AG04449 (cell line): ENCODE measurements at regions not wholly inside any gene's neighbourhood (a gene's known extent, or its start where the extent isn't known, plus 50 kb on each side); places are given as distances from the start of the nearest gene placed in this dataset.

Experiments
- CTCF ChIA-PET: fragments of 350-600 bp; formaldehyde crosslinking; extraction: SDS; loops from one replicate; lab custom pipeline; 2021; ENCODE audit warnings: antibody characterized with exemption; lab: Yijun Ruan, JAX
- POLR2A ChIA-PET: fragments of 400-600, 350-600 bp; formaldehyde crosslinking; extraction: SDS; loops from one replicate; lab custom pipeline; 2020; ENCODE audit warnings: antibody characterized with exemption, inconsistent platforms; lab: Yijun Ruan, JAX
- DNase-seq: peaks from one replicate; pipeline ENCODE4 v3.0.0-alpha.2; 2010; ENCODE audit warnings: low read depth, low spot score
- H3K4me3 ChIP-seq: 2 replicates; pipeline ENCODE4 v1.5.1; 2011; ENCODE audit warnings: low read depth, mild to moderate bottlenecking, control low read depth, low read length
- CTCF ChIP-seq: IDR thresholded peaks from one replicate; pipeline ENCODE4 v1.5.1; 2011; ENCODE audit warnings: mild to moderate bottlenecking, moderate library complexity, low read length, control low read depth, inconsistent platforms; ENCODE audit not compliant: insufficient read depth; ENCODE audit errors: missing control alignments

- no peak for DNase-seq
- ChIA-PET CTCF (interaction anchor here (1.0 to 1.4 kb wide), 2 partner anchors 10 to 13 kb away, joined by 4 to 5 read pairs; no protein-coding TSS in a partner anchor), POLR2A (no interaction called here)
- H3K4me3 ChIP-seq: no peak overlapping the region
- no peak for TF ChIP-seq CTCF
Measured at GRCh38 chr12:105769486-105769885, 369.3 kb downstream of the NUAK1 start.

DNA sequence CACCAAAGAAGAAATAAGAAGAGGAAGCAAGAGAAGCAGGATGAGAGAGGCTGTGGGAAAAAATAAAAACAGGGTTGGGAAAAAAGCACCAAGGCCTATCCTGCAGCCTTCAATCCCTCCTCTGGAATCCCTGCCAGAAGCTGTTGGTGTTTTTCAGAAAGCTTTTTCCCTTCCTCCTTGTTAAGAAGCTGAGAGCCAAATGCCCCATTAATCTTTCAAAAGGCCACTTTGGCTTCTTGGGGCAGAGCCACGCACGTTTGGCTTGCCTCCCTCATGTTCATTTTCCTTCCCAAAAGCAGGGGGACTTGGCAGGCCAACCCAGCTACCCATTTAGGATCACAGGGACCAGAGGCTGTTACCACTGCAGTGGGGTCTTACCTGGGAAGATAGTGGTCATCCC, 365.3 kb downstream of the NUAK1 start:
- DNase-seq: no peak
- ChIA-PET CTCF (interaction anchor here (1.1 to 3.5 kb wide), 3 partner anchors 23 to 363 kb away, joined by 3 to 25 read pairs (median 5); no protein-coding TSS in a partner anchor), POLR2A (no interaction called here)
- no peak for TF ChIP-seq CTCF
- H3K4me3 ChIP-seq: no peak overlapping the region

DNA sequence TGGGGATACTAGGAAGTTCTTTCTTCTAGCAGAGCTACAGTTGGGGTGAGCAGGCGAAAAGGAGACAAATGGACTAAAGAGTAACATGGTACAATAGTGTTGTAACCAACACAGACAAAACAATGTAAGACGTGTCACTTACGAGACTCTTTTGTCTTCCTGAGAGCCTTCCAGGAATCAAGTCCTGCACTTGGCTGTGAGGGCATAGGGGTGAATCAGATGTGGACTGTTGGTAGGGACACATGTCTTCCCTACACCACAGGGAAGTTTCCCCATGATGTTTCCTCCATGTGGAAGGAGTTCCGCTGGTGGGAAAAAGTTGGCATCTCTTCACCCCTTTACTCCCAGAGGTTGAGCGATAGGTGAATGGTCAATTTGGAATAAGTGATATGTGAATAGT, 364.7 kb downstream of the NUAK1 start:
- ChIA-PET POLR2A (no interaction called here), CTCF (interaction anchor here (1.1 to 3.5 kb wide), 4 partner anchors 18 to 362 kb away, joined by 3 to 25 read pairs (median 4); no protein-coding TSS in a partner anchor)
- no peak for TF ChIP-seq CTCF
- no peak for DNase-seq
- H3K4me3 ChIP-seq: no peak overlapping the region

DNA sequence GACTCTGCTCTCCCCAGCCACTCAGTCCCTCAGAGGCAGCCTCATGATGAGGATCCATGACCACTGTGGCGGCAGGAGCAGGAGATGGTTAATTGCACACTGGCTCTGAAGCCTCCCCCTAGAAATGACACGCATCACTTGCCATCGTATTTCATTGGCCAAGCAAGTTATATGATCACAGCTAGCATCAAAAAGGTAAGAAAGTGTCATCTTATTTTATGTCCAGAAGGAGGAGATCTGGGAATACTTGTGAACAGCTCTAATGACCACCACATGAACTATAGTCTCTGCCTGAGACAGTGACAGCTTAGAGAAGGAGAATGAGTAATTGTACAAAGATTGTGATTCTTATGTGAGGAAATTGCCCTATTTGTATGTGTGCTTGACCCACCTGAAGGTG, 363.4 kb downstream of the NUAK1 start:
- peak; percentile 34 for DNase-seq
- ChIA-PET POLR2A (interaction anchor here (0.6 to 1.2 kb wide), 4 partner anchors 255 to 363 kb away, joined by 3 to 4 read pairs (median 3); partner anchors contain the start of gene NUAK1), CTCF (interaction anchor here (0.9 to 3.5 kb wide), 8 partner anchors 16 to 373 kb away, joined by 3 to 25 read pairs (median 4); no protein-coding TSS in a partner anchor)
- peak; percentile 15 for TF ChIP-seq CTCF
- no peak overlapping the region for H3K4me3 ChIP-seq

DNA sequence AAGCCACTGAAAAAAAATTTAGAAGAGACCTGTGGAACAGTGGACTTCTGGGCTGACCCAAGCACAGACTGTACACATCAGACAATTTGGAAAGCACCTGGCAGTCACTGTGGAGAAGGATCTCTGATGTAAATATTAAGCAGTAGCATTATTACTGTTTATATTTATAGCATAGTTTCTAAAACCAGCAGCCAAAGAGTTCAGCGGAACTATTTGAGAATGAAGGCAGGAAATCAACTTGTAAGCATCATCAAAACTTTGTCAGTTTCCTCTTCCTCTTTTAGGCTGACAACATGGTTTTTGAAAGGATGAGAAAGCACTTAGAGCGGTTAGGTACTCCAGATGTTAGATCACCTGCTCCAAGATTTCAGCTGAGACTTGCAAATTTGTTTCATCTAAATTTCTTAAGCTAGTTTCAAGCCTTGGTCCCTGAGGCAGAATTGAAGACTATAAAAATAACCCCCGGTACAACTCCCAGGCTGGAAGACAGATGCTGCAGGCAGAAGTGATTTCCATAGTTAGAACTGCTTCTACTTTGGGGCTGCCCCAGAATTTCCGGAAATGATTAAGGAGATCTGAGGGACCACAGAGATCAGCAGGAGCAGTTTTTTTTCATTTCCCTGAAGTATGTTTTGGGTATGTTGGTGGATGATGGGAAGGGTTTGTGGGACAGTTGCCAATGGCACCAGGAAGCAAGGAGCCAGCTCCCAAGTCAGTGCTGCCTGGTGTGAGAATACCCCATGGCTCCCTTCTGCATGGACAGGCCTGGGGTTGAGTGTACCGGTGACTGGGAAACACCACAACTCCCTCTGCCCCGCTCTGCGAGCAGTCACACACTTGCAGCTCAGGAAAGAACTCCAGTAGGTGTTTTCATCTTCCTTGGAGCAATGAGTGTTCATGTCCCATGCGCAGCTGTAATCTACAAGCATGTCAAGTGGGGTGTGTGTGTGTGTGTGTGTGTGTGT, 354.5 kb downstream of the NUAK1 start:
- POLR2A ChIA-PET: no interaction called here
- CTCF ChIA-PET: interaction anchor here (1.2 to 1.7 kb wide), 2 partner anchors 9 to 353 kb away, joined by 3 to 6 read pairs; no protein-coding TSS in a partner anchor
- TF ChIP-seq CTCF: no peak
- H3K4me3 ChIP-seq: no peak overlapping the region
- DNase-seq: no peak

DNA sequence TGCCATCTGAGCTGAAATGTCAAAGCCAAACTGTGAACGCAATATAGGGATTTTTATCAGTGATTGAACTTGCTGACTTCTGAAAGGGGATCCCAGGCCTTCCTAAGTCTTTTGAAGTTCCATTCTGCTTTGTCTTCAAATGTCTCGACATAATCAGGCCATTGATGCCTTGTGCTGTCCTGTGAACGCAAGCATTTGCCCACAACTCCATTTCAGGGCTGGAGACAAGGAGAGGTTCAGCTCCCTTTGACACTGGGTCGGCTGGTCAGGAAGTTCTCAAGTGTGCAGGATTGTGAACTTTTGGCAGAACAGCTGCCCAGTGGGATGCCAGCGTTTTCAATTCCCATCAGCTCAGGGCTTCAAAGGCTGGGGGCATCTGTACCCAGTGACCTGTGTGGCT, 345.3 kb downstream of the NUAK1 start:
- H3K4me3 ChIP-seq: no peak overlapping the region
- CTCF ChIA-PET: interaction anchor here (1.2 to 2.0 kb wide), 3 partner anchors 9 to 14 kb away, joined by 3 to 7 read pairs (median 3); no protein-coding TSS in a partner anchor
- POLR2A ChIA-PET: no interaction called here
- TF ChIP-seq CTCF: no peak
- no peak for DNase-seq
